Renal pelvis (tissue), 1 donor: ENCODE measurements at regions not wholly inside any gene's neighbourhood (a gene's known extent, or its start where the extent isn't known, plus 50 kb on each side); places are given as distances from the start of the nearest gene placed in this dataset.

Experiments
- DNase-seq: peaks from one replicate; pipeline ENCODE4 v3.0.0-alpha.2; 2013

GRCh38 chr1:157189986-157190982 lies 52.1 kb upstream of the ETV3 start:
- DNase-seq, result no peak

GRCh38 chr1:157189096-157189495 lies 50.9 kb upstream of the ETV3 start:
- no peak for DNase-seq
